HUES6 (cell line): ENCODE measurements at regions not wholly inside any gene's neighbourhood (a gene's known extent, or its start where the extent isn't known, plus 50 kb on each side); places are given as distances from the start of the nearest gene placed in this dataset.

Source experiments
- H3K27ac ChIP-seq: 2 replicates; pipeline ENCODE4 v1.7.0; 2013; ENCODE audit warnings: low read depth, mild to moderate bottlenecking, low read length, inconsistent platforms
- H3K27me3 ChIP-seq: 2 replicates; pipeline ENCODE4 v1.6.1; 2013; ENCODE audit warnings: low read length; ENCODE audit not compliant: control insufficient read depth, insufficient read depth
- H3K36me3 ChIP-seq: 2 replicates; pipeline ENCODE4 v1.6.1; 2013; ENCODE audit warnings: low read length; ENCODE audit not compliant: control insufficient read depth, insufficient read depth
- H3K4me1 ChIP-seq: 2 replicates; pipeline ENCODE4 v1.6.1; 2013; ENCODE audit warnings: low read length; ENCODE audit not compliant: control insufficient read depth, insufficient read depth
- H3K4me3 ChIP-seq: 2 replicates; pipeline ENCODE4 v1.5.1; 2013; ENCODE audit warnings: low read depth, low read length
- H3K9ac ChIP-seq: one replicate; pipeline ENCODE4 v1.6.1; 2013; ENCODE audit warnings: mild to moderate bottlenecking, low read length
- H3K9me3 ChIP-seq: 2 replicates; pipeline ENCODE4 v1.6.1; 2013; ENCODE audit warnings: low read depth, low read length; ENCODE audit not compliant: control insufficient read depth, insufficient read depth

DNA sequence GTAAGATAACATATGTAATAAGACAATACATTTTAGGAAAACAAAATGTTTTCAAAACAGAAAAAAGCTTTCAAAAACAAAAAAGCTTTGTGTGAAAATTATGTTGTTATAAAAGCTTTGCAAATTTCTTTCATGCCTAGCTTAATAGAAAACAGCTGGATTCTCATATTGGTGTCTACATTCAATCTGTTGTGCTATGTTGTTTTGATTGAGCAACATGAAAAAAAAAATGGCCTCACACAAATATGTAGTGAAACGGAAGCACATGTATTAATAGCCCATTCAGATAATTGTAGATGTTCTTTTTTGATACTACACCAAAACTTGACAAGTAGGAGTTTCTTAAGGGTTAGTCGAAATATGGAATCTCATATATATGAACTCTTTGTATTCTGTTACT is 197.5 kb downstream of the ZEB2 start:
- H3K4me1 ChIP-seq = 0 out of 2 replicates have a peak, but pooled peaks cover 3% of the 10 kb centered on the region
- H3K4me3 ChIP-seq = no peak overlapping the region
- H3K27me3 ChIP-seq = no peaks in the 10 kb centered on the region
- H3K27ac ChIP-seq = no peak overlapping the region
- H3K36me3 ChIP-seq = no peaks in the 10 kb centered on the region
- no peak overlapping the region for H3K9ac ChIP-seq
- peaks cover 4% of the 10 kb centered on the region; the same call in 1 of the 2 replicates for H3K9me3 ChIP-seq

DNA sequence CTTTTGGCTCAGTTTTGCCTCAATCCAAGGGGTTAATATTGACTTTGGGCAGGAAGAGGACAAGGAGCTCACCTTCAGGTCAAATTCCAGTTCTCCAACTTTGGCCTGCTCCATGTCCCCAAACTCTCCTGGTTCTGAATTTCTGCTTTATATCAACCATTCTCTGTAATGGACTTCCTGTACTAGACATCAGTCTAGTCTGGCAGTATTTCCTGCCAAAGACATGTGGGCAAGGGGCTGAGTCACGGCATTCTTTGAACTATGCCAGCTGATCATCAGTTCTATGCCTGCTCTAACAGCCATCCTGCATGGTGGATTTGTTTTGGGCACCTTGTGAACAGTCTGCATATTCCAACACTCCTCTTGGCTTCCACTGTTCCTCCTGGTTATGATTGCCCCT is 199.4 kb downstream of the ZEB2 start:
- H3K9me3 ChIP-seq = peaks cover 4% of the 10 kb centered on the region; the same call in 1 of the 2 replicates
- no peak overlapping the region for H3K4me3 ChIP-seq
- H3K36me3 ChIP-seq = no peaks in the 10 kb centered on the region
- no peak overlapping the region for H3K27ac ChIP-seq
- H3K4me1 ChIP-seq = 0 out of 2 replicates have a peak, but pooled peaks cover 3% of the 10 kb centered on the region
- no peak overlapping the region for H3K9ac ChIP-seq
- H3K27me3 ChIP-seq = no peaks in the 10 kb centered on the region

DNA sequence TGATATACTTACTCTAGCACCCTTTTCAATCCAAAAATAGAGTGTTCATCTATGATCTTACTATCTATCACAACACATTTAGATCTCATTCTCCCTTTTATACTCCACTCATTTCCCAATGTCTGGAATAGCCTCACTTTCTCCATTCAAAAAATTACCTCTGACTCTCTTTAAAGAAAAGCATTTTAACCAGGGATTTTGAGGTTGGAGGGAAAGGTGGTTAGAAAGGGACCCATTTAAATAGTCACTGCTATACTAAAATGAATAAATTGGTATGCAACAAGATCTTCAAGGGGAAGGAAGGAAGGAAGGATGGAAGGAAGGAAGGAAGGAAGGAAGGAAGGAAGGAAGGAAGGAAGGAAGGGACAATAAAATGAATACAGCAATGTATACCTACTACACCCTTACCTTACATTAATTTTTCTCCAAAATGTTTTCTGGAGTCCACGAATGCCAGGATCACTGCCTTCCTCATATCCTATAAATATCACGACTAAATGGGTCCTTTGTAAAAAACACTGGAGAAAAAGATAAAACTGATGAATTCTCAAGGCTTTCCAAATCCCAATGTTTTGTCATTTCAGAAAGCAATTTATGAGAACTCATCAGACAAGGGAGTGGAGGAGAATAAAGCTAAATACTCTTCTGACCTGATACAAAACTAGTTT is 202.7 kb downstream of the ZEB2 start:
- no peak overlapping the region for H3K4me3 ChIP-seq
- H3K27me3 ChIP-seq = no peaks in the 10 kb centered on the region
- H3K9me3 ChIP-seq = peaks cover 17% of the 10 kb centered on the region
- no peaks in the 10 kb centered on the region for H3K4me1 ChIP-seq
- peaks cover 5% of the 10 kb centered on the region; the same call in 1 of the 2 replicates for H3K36me3 ChIP-seq
- no peak overlapping the region for H3K27ac ChIP-seq
- no peak overlapping the region for H3K9ac ChIP-seq

DNA sequence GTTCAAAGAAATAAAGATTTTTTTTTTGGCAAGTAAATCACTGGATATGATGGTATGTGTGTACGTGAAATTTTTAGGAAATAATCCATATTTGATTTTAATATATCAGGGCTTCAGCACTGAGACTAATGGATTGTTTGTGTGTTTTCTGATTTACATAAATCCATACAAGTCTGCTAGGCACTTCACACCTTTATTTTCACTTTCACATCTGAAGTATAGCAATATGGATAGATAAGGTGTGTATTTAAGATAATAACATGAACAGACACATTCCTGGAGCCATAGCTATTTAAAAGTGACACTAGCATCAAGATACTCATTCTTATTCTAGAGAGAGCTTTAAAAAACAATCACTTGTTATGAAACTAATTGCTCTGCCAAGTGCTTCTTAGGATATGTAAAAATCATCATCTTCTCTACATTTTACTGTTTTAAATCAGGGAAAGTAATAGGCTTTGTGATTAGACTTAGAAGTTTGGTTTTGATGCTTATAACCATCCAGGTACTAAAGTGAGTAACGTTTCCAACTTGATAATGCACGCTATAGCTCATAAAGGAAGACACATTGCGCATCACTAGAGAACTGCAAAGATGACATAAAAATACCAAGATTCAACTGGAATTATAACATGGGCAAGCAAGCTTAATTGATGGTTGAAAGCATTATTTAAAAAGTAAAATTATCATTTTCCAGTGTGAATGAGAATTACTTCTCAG is 208.9 kb downstream of the ZEB2 start:
- H3K4me3 ChIP-seq = no peak overlapping the region
- peaks cover 20% of the 10 kb centered on the region for H3K9me3 ChIP-seq
- H3K36me3 ChIP-seq = peaks cover 6% of the 10 kb centered on the region; the same call in 1 of the 2 replicates
- no peak overlapping the region for H3K27ac ChIP-seq
- H3K4me1 ChIP-seq = no peaks in the 10 kb centered on the region
- no peaks in the 10 kb centered on the region for H3K27me3 ChIP-seq
- H3K9ac ChIP-seq = no peak overlapping the region

DNA sequence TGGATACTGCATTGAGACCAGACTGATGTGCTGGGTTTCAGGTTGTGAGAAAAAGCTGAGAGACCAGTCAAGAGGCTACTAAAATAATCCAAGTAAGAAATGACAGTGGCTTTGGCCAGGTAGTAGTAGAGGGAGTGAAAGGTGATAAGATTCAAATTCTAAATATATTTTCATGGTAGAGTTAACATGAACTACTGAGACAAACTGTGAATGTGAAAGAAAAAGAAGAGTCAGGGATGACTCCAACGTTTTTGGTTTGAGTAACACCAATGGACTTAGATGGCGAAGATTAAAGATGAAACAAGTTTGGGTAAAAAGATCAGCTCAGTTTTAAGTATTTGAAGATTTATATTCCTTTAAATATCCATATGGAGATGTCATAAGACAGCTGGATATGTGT is 209.4 kb downstream of the ZEB2 start:
- no peak overlapping the region for H3K27ac ChIP-seq
- no peaks in the 10 kb centered on the region for H3K4me1 ChIP-seq

DNA sequence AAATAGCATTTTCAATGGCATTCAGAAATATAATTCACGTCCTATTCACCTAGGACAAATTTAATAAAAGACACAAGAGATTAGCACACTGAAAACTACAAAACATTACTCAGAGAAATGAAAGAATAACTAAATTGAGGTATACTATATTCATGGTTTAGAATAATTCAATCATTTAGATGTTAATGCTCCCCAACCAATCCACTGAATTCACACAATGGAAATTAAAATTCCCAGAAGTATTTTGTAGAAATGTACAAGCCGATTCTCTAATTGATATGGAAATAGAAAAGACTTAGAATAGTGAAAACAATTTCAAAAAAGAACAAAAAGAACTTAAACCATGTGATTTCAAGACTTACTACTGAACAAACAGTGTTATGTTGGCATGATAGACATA is 212.2 kb downstream of the ZEB2 start:
- Histone ChIP-seq H3K4me3 (no peak overlapping the region), H3K27ac (no peak overlapping the region), H3K36me3 (peaks cover 6% of the 10 kb centered on the region; the same call in 1 of the 2 replicates), H3K4me1 (no peaks in the 10 kb centered on the region), H3K9ac (no peak overlapping the region), H3K27me3 (no peaks in the 10 kb centered on the region), H3K9me3 (peaks cover 12% of the 10 kb centered on the region)

More for the DNA sequence above, 209.4 kb downstream of the ZEB2 start:
- H3K4me3 ChIP-seq = no peak overlapping the region
- H3K9me3 ChIP-seq = peaks cover 20% of the 10 kb centered on the region
- H3K36me3 ChIP-seq = peaks cover 6% of the 10 kb centered on the region; the same call in 1 of the 2 replicates
- no peak overlapping the region for H3K9ac ChIP-seq
- no peaks in the 10 kb centered on the region for H3K27me3 ChIP-seq

DNA sequence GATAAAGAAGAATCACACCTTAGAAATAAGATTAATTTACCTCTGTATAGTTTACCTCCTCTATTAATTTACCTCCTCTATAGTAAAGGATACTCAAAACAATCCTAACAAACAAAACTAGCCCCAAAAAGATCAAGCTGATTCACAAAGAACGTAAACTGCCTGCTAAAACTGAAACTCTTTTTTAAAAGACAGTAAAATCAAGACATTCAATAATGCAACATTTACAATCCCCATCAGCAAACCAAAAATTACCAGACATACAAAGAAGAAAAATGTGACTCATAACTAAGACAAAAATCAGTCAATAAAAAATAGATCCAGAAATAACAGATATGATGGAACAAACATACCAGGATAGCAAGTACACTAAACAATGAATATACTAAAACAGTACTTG is 215.7 kb downstream of the ZEB2 start:
- H3K4me1 ChIP-seq = no peaks in the 10 kb centered on the region
- no peaks in the 10 kb centered on the region for H3K9me3 ChIP-seq
- no peaks in the 10 kb centered on the region for H3K27me3 ChIP-seq
- no peaks in the 10 kb centered on the region for H3K36me3 ChIP-seq
- H3K27ac ChIP-seq = no peak overlapping the region
- H3K9ac ChIP-seq = no peak overlapping the region
- no peak overlapping the region for H3K4me3 ChIP-seq

DNA sequence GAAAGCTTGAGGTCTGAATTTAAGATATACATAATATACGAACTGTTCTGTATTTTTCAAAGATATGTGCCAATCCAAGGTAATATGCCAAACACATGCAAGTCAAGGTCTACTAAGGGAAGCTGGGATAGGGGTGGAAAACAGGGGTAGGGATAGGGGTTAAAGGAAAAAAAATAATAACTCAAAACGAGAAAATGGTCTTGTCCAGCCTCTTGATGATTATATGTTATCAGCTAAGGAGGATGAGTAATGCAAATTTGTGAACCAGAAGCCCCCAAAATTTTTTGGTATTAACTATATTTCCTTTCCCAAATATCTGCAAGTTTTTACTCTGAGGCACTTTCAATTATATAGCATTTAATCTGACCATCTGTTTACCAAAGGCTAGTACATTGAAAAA is 219.3 kb downstream of the ZEB2 start:
- H3K27ac ChIP-seq = no peak overlapping the region
- H3K4me3 ChIP-seq = no peak overlapping the region
- no peaks in the 10 kb centered on the region for H3K9me3 ChIP-seq
- no peak overlapping the region for H3K9ac ChIP-seq
- H3K27me3 ChIP-seq = no peaks in the 10 kb centered on the region
- H3K4me1 ChIP-seq = no peaks in the 10 kb centered on the region
- H3K36me3 ChIP-seq = no peaks in the 10 kb centered on the region

DNA sequence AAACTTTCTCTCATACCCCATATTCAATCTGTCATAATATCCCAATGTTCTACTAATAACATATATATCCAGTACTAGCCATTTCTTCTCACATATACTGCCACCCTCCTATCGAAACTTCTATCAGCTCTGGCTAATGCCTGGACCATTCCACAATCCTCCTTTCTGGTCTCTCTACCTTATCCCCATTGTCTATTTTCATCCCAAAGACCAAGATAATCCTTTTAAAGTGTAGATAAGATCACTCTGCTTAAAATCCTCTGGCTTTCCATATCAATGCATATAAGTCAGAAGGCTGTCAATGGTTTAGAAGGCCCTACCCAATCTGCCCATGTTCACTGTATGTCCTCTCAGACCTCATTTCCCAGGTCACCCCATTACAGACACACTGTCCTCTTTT is 229.6 kb downstream of the ZEB2 start:
- no peaks in the 10 kb centered on the region for H3K36me3 ChIP-seq
- no peaks in the 10 kb centered on the region for H3K27me3 ChIP-seq
- H3K9ac ChIP-seq = no peak overlapping the region
- no peaks in the 10 kb centered on the region for H3K9me3 ChIP-seq
- no peak overlapping the region for H3K27ac ChIP-seq
- H3K4me3 ChIP-seq = no peak overlapping the region
- H3K4me1 ChIP-seq = peaks cover 4% of the 10 kb centered on the region

DNA sequence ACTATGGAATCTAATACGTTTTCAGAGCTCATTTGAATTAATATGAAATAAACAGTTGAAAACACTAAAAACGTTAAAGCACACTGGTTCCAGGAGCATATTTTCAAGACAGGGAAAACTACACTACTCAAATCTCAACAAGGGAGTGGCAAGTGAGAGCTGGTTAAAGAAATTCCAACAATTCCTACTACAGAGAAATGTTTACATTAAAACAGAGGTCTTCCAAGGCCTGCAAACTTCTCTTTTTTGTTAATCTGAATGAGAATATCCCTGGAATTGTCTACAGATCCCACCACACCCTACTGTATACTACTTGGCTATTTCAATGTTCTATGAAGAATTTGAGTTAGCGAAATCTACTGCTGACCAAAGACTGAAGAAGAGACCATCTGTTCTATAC is 231.5 kb downstream of the ZEB2 start:
- Histone ChIP-seq H3K27me3 (no peaks in the 10 kb centered on the region), H3K9ac (no peak overlapping the region), H3K4me1 (peaks cover 4% of the 10 kb centered on the region), H3K4me3 (no peak overlapping the region), H3K9me3 (no peaks in the 10 kb centered on the region), H3K27ac (no peak overlapping the region), H3K36me3 (no peaks in the 10 kb centered on the region)

DNA sequence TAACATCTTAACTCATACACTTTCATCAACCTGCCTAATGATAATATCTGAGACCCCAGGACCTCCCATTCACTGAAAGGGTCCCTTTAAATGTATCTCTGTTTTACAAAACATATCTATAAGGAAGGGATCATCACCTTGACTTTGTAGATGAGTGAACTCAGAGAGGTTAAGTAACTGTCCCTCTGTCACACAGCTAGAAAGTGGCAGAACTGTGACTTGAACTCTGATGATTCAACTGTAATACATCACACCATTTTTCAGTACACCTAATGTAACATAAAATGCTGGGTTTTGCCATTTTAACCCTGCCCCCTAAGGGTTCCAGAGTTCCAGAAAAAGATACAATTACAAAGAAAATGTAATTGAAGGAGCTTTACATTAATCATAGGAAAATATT is 234.6 kb downstream of the ZEB2 start:
- no peaks in the 10 kb centered on the region for H3K36me3 ChIP-seq
- peaks cover 4% of the 10 kb centered on the region for H3K4me1 ChIP-seq
- no peak overlapping the region for H3K9ac ChIP-seq
- no peaks in the 10 kb centered on the region for H3K9me3 ChIP-seq
- no peak overlapping the region for H3K4me3 ChIP-seq
- H3K27me3 ChIP-seq = no peaks in the 10 kb centered on the region
- H3K27ac ChIP-seq = no peak overlapping the region
